Trophoblast cell (in vitro differentiated cells and primary cell): ENCODE measurements at regions not wholly inside any gene's neighbourhood (a gene's known extent, or its start where the extent isn't known, plus 50 kb on each side); places are given as distances from the start of the nearest gene placed in this dataset.

Source experiments
- DNase-seq, 2 donors: peaks; one replicate each; pipeline ENCODE4 v3.0.0-alpha.2; 2016
- H2AFZ ChIP-seq: 2 replicates; pipeline ENCODE4 v1.6.1; 2013; ENCODE audit warnings: low read length, moderate library complexity, mild to moderate bottlenecking; ENCODE audit not compliant: insufficient read depth, poor library complexity
- H2AK5ac ChIP-seq: 2 replicates; pipeline ENCODE4 v1.6.1; 2013; ENCODE audit warnings: mild to moderate bottlenecking, low read length
- H2BK120ac ChIP-seq: 2 replicates; pipeline ENCODE4 v1.6.1; 2013; ENCODE audit warnings: low read length, mild to moderate bottlenecking, moderate library complexity; ENCODE audit not compliant: insufficient read depth, poor library complexity
- H2BK12ac ChIP-seq: 2 replicates; pipeline ENCODE4 v1.6.1; 2013; ENCODE audit warnings: mild to moderate bottlenecking, low read length, moderate library complexity
- H2BK5ac ChIP-seq: 2 replicates; pipeline ENCODE4 v1.6.1; 2013; ENCODE audit warnings: low read length, low read depth, moderate library complexity, mild to moderate bottlenecking; ENCODE audit not compliant: poor library complexity
- H3K14ac ChIP-seq: 2 replicates; pipeline ENCODE4 v1.6.1; 2013; ENCODE audit warnings: mild to moderate bottlenecking, low read length
- H3K18ac ChIP-seq: 2 replicates; pipeline ENCODE4 v1.6.1; 2013; ENCODE audit warnings: mild to moderate bottlenecking, low read length
- H3K23ac ChIP-seq: 2 replicates; pipeline ENCODE4 v1.6.1; 2013; ENCODE audit warnings: low read length
- H3K27ac ChIP-seq: 2 replicates; pipeline ENCODE4 v1.5.1; 2013; ENCODE audit warnings: low read depth, mild to moderate bottlenecking, inconsistent platforms, low read length, moderate library complexity
- H3K27me3 ChIP-seq: 2 replicates; pipeline ENCODE4 v1.6.1; 2013; ENCODE audit warnings: inconsistent platforms, mild to moderate bottlenecking, low read length, moderate library complexity; ENCODE audit not compliant: insufficient read depth
- H3K36me3 ChIP-seq, 2 experiments: 1 replicate in 1 of 2; 2 replicates in 1 of 2; pipeline ENCODE4 v1.6.1; 2013; ENCODE audit warnings: low read length in 2 of 2, mild to moderate bottlenecking in 2 of 2, moderate library complexity in 1 of 2; ENCODE audit not compliant: insufficient read depth in 2 of 2, control insufficient read depth in 1 of 2
- H3K4ac ChIP-seq: 2 replicates; pipeline ENCODE4 v1.6.1; 2013; ENCODE audit warnings: low read depth, mild to moderate bottlenecking, low read length, moderate library complexity
- H3K4me1 ChIP-seq, 2 experiments: 1 replicate in 1 of 2; 2 replicates in 1 of 2; pipeline ENCODE4 v1.6.1; 2013; ENCODE audit warnings: low read length in 2 of 2, mild to moderate bottlenecking in 2 of 2, moderate library complexity in 1 of 2; ENCODE audit not compliant: insufficient read depth in 2 of 2, control insufficient read depth in 1 of 2
- H3K4me2 ChIP-seq: 2 replicates; pipeline ENCODE4 v1.6.1; 2013; ENCODE audit warnings: inconsistent platforms, mild to moderate bottlenecking, low read length, moderate library complexity
- H3K4me3 ChIP-seq: 2 replicates; pipeline ENCODE4 v1.5.1; 2013; ENCODE audit warnings: mild to moderate bottlenecking, low read depth, low read length, inconsistent platforms
- H3K79me1 ChIP-seq: one replicate; pipeline ENCODE4 v1.6.1; 2013; ENCODE audit warnings: low read length
- H3K79me2 ChIP-seq: 2 replicates; pipeline ENCODE4 v1.6.1; 2013; ENCODE audit warnings: low read length, mild to moderate bottlenecking; ENCODE audit not compliant: control insufficient read depth, insufficient read depth, poor library complexity
- H3K9ac ChIP-seq: 2 replicates; pipeline ENCODE4 v1.6.1; 2013; ENCODE audit warnings: mild to moderate bottlenecking, low read length
- H3K9me3 ChIP-seq: 2 replicates; pipeline ENCODE4 v1.6.1; 2013; ENCODE audit warnings: low read depth, mild to moderate bottlenecking, control low read depth, inconsistent platforms, low read length; ENCODE audit not compliant: insufficient read depth
- H4K12ac ChIP-seq: 2 replicates; pipeline ENCODE4 v1.6.1; 2013; ENCODE audit warnings: low read depth, mild to moderate bottlenecking, low read length, moderate library complexity
- H4K8ac ChIP-seq: 2 replicates; pipeline ENCODE4 v1.6.1; 2013; ENCODE audit warnings: low read depth, mild to moderate bottlenecking, low read length, moderate library complexity
- H4K91ac ChIP-seq: one replicate; pipeline ENCODE4 v1.6.1; 2013; ENCODE audit warnings: low read depth, mild to moderate bottlenecking, low read length, moderate library complexity
- WGBS: extraction: QIAGEN DNeasy Blood & Tissue Kit; methylation state at CpG from one replicate; pipeline ENCODE4 v1.1.7; 2013; ENCODE audit warnings: missing lambda C conversion rate; ENCODE audit not compliant: insufficient read length, insufficient coverage; ENCODE audit errors: extremely low coverage; 5-methylcytosine and 5-hydroxymethylcytosine counted together

- H3K18ac ChIP-seq = no peak overlapping the region
- no peaks in the 10 kb centered on the region for H3K36me3 ChIP-seq
- H3K23ac ChIP-seq = no peak overlapping the region
- H2BK5ac ChIP-seq = no peak overlapping the region
- H4K91ac ChIP-seq = no peak overlapping the region
- no peak overlapping the region for H3K4me2 ChIP-seq
- no peak overlapping the region for H4K8ac ChIP-seq
- no peak for DNase-seq
- H2AFZ ChIP-seq = no peak overlapping the region
- H4K12ac ChIP-seq = no peak overlapping the region
- H2AK5ac ChIP-seq = no peak overlapping the region
- no peak overlapping the region for H2BK120ac ChIP-seq
- H3K27ac ChIP-seq = no peak overlapping the region
- H3K79me1 ChIP-seq = no peaks in the 10 kb centered on the region
- H3K9ac ChIP-seq = no peak overlapping the region
- H3K14ac ChIP-seq = no peak overlapping the region
- H3K79me2 ChIP-seq = no peaks in the 10 kb centered on the region
- no peaks in the 10 kb centered on the region for H3K4me1 ChIP-seq
- H3K27me3 ChIP-seq = no peaks in the 10 kb centered on the region
- H2BK12ac ChIP-seq = no peak overlapping the region
- no peak overlapping the region for H3K4me3 ChIP-seq
- no peaks in the 10 kb centered on the region for H3K9me3 ChIP-seq
- H3K4ac ChIP-seq = no peak overlapping the region
Observed at GRCh38 chr7:110609336-110609735, 481.6 kb upstream of the LRRN3 start.

GRCh38 chr7:110612680-110613079 is 478.2 kb upstream of the LRRN3 start:
- Histone ChIP-seq H3K4me1 (no peaks in the 10 kb centered on the region), H3K23ac (no peak overlapping the region), H3K79me2 (no peaks in the 10 kb centered on the region), H4K91ac (no peak overlapping the region), H4K8ac (no peak overlapping the region), H4K12ac (no peak overlapping the region), H2AK5ac (no peak overlapping the region), H3K9ac (no peak overlapping the region), H3K4me2 (no peak overlapping the region), H3K14ac (no peak overlapping the region), H3K4me3 (no peak overlapping the region), H3K27me3 (no peaks in the 10 kb centered on the region), H3K9me3 (no peaks in the 10 kb centered on the region), H3K18ac (no peak overlapping the region), H3K4ac (no peak overlapping the region), H3K27ac (no peak overlapping the region), H2BK12ac (no peak overlapping the region), H3K36me3 (no peaks in the 10 kb centered on the region), H2BK5ac (no peak overlapping the region), H2BK120ac (no peak overlapping the region), H2AFZ (no peak overlapping the region), H3K79me1 (no peaks in the 10 kb centered on the region)
- no CpG with 5 or more reads among the region's 1 CpG for WGBS
- DNase-seq = no peak
